HCT116 (cell line): ENCODE measurements at regions not wholly inside any gene's neighbourhood (a gene's known extent, or its start where the extent isn't known, plus 50 kb on each side); places are given as distances from the start of the nearest gene placed in this dataset.

Experiments used
- ATAC-seq: fragments of 200-7000 bp; cut with Tn5 transposase; 2 replicates; pipeline ENCODE4 v1.9.1; 2020; ENCODE audit warnings: mild to moderate bottlenecking, moderate library complexity
- BruUV-seq: library from RNA; stranded (reverse); fragments of 400-500 nt; replicated peaks from 2 replicates; lab custom pipeline; 2021; lab: Mats Ljungman, UMichigan
- CTCF ChIA-PET: fragments of 300-600 bp; sonication (Branson Sonifier 250); formaldehyde crosslinking; loops from one replicate; lab custom pipeline; 2021; ENCODE audit warnings: antibody characterized with exemption; lab: Charles Lee
- POLR2A ChIA-PET: fragments of 300-600, 350-600 bp; sonication (Branson Sonifier 250); formaldehyde crosslinking; loops from one replicate; lab custom pipeline; 2021; ENCODE audit warnings: antibody characterized with exemption; lab: Charles Lee
- RAD21 ChIA-PET, 2 experiments: fragments of 300-600 bp; sonication (Branson Sonifier 250); formaldehyde crosslinking; loops; one replicate each; lab custom pipeline; 2023; ENCODE audit warnings: low total read pairs in 2 of 2; ENCODE audit not compliant: uncharacterized antibody in 2 of 2, unreplicated experiment in 2 of 2, low non-redundant PET in 1 of 2; lab: Charles Lee
- DNase-seq: peaks from one replicate; pipeline ENCODE4 v3.0.0-alpha.2; 2010; ENCODE audit warnings: low read depth, low spot score
- H2AFZ ChIP-seq: fragments of 200-600 bp; shearing (Covaris generic), sonication (generic); 2 replicates; pipeline ENCODE4 v1.6.1; 2017; ENCODE audit warnings: low read depth, mixed run types, mixed read lengths, antibody characterized with exemption, low read length; ENCODE audit not compliant: poor library complexity, severe bottlenecking
- H3K27ac ChIP-seq: 2 replicates; pipeline ENCODE4 v1.5.1; 2012; ENCODE audit warnings: low read depth, low read length
- H3K27me3 ChIP-seq: fragments of 200-600 bp; sonication (generic); 2 replicates; pipeline ENCODE4 v1.6.1; 2016; ENCODE audit warnings: mixed run types, low read length, mixed read lengths; ENCODE audit not compliant: insufficient read depth
- H3K36me3 ChIP-seq, 2 experiments: fragments of 200-500 bp in 1 of 2; fragments of 200-600 bp in 1 of 2; sonication (Bioruptor generic) in 1 of 2; sonication (generic) in 1 of 2; 2 replicates each; pipeline versions ENCODE4 v1.5.1 to v1.6.1; 2014 to 2016; ENCODE audit warnings: low read length in 2 of 2, inconsistent platforms in 1 of 2, mixed read lengths in 1 of 2, mixed run types in 1 of 2; ENCODE audit not compliant: insufficient read depth in 2 of 2, control insufficient read depth in 1 of 2
- H3K4me1 ChIP-seq, 2 experiments: fragments of 200-600 bp in 1 of 2; sonication (generic) in 1 of 2; 2 replicates each; pipeline versions ENCODE4 v1.5.1 to v1.6.1; 2012 to 2017; ENCODE audit warnings: low read length in 2 of 2, inconsistent platforms in 1 of 2, mild to moderate bottlenecking in 1 of 2, mixed read lengths in 1 of 2, mixed run types in 1 of 2, moderate library complexity in 1 of 2; ENCODE audit not compliant: insufficient read depth in 2 of 2, control insufficient read depth in 1 of 2
- H3K4me2 ChIP-seq: fragments of 200-600 bp; sonication (generic); 2 replicates; pipeline ENCODE4 v1.6.1; 2017; ENCODE audit warnings: mixed run types, low read length, mixed read lengths
- H3K4me3 ChIP-seq, 2 experiments: fragments of 200-600 bp in 1 of 2; sonication (generic) in 1 of 2; replicated peaks in 1 of 2; 2 replicates each; pipeline ENCODE4 v1.5.1; 2011 to 2016; ENCODE audit warnings: low read length in 2 of 2, control low read depth in 1 of 2, low read depth in 1 of 2, mild to moderate bottlenecking in 1 of 2, mixed read lengths in 1 of 2, mixed run types in 1 of 2
- H3K79me2 ChIP-seq: fragments of 200-600 bp; sonication (generic); 2 replicates; pipeline ENCODE4 v1.6.1; 2017; ENCODE audit warnings: mild to moderate bottlenecking, mixed run types, low read length, moderate library complexity, mixed read lengths; ENCODE audit not compliant: insufficient read depth
- H3K9ac ChIP-seq: fragments of 200-600 bp; sonication (generic); 2 replicates; pipeline ENCODE4 v1.6.1; 2016; ENCODE audit warnings: low read length, mixed read lengths
- H3K9me2 ChIP-seq: fragments of 200-600 bp; sonication (generic), shearing (Covaris generic); 2 replicates; pipeline ENCODE4 v1.6.1; 2017; ENCODE audit warnings: mixed run types, mild to moderate bottlenecking, moderate library complexity; ENCODE audit not compliant: insufficient read depth
- H3K9me3 ChIP-seq, 2 experiments: fragments of 200-500 bp in 1 of 2; fragments of 200-600 bp in 1 of 2; sonication (Bioruptor generic) in 1 of 2; sonication (generic) in 1 of 2; 2 replicates each; pipeline ENCODE4 v1.6.1; 2014 to 2017; ENCODE audit warnings: low read length in 2 of 2, mixed read lengths in 2 of 2, inconsistent platforms in 1 of 2, low read depth in 1 of 2, mild to moderate bottlenecking in 1 of 2, mixed run types in 1 of 2, moderate library complexity in 1 of 2; ENCODE audit not compliant: control insufficient read depth in 1 of 2, insufficient read depth in 1 of 2
- H4K20me1 ChIP-seq: fragments of 200-600 bp; sonication (generic), shearing (Covaris generic); 2 replicates; pipeline ENCODE4 v1.6.1; 2017; ENCODE audit warnings: mixed run types, mild to moderate bottlenecking, moderate library complexity; ENCODE audit not compliant: insufficient read depth
- CEBPB ChIP-seq: IDR thresholded peaks from 2 replicates; pipeline ENCODE4 v1.6.1; 2012; ENCODE audit warnings: low read depth
- CTCF ChIP-seq, 3 experiments: fragments of 200-600 bp in 1 of 3; sonication (generic) in 1 of 3; IDR thresholded peaks in 2 of 3; conservative IDR thresholded peaks in 1 of 3; 2 replicates each; pipeline ENCODE4 v1.5.1; 2012 to 2017; ENCODE audit warnings: low read depth in 2 of 3, low read length in 2 of 3, antibody characterized with exemption in 1 of 3, borderline replicate concordance in 1 of 3, control low read depth in 1 of 3, mild to moderate bottlenecking in 1 of 3, mixed read lengths in 1 of 3, mixed run types in 1 of 3, moderate library complexity in 1 of 3; ENCODE audit not compliant: insufficient read depth in 1 of 3
- EGR1 ChIP-seq: IDR thresholded peaks from 2 replicates; pipeline ENCODE4 v1.6.1; 2012; ENCODE audit warnings: low read depth
- FOSL1 ChIP-seq: IDR thresholded peaks from 2 replicates; pipeline ENCODE4 v1.6.1; 2012; ENCODE audit warnings: low read depth
- MAX ChIP-seq: IDR thresholded peaks from 2 replicates; pipeline ENCODE4 v1.6.1; 2012
- POLR2A ChIP-seq: IDR thresholded peaks from 2 replicates; pipeline ENCODE4 v1.7.0; 2011; ENCODE audit warnings: borderline replicate concordance; ENCODE audit not compliant: insufficient read depth, insufficient read length; ENCODE audit errors: extremely low read depth
- POLR2AphosphoS5 ChIP-seq: IDR thresholded peaks from 2 replicates; pipeline ENCODE4 v1.6.1; 2011; ENCODE audit warnings: mild to moderate bottlenecking, low read depth, low read length, moderate library complexity
- SRF ChIP-seq: IDR thresholded peaks from 2 replicates; pipeline ENCODE4 v1.6.1; 2012; ENCODE audit warnings: low read depth
- YY1 ChIP-seq: IDR thresholded peaks from 2 replicates; pipeline ENCODE4 v1.6.1; 2011; ENCODE audit warnings: low read length, low read depth, moderate library complexity, mild to moderate bottlenecking; ENCODE audit not compliant: insufficient replicate concordance; ENCODE audit errors: extremely low read depth
- ZFX ChIP-seq: fragments of 450-650 bp; IDR thresholded peaks from 2 replicates; pipeline ENCODE4 v1.6.1; 2017
- ZNF274 ChIP-seq: fragments of 200-500 bp; sonication (Bioruptor generic); IDR thresholded peaks from 2 replicates; pipeline ENCODE4 v1.6.1; 2014; ENCODE audit warnings: mild to moderate bottlenecking, low read depth, low read length, inconsistent platforms
- intact Hi-C: fragments of 100-400 bp; cut with micrococcal nuclease; formaldehyde crosslinking; loops from 2 replicates; pipeline ENCODE4 v1.10.0; 2022

GRCh38 chr11:127252321-127252720 lies 251.8 kb upstream of the KIRREL3 start:
- intact Hi-C loops = no loop called here
- no peaks in the 10 kb centered on the region for H3K4me1 ChIP-seq
- BruUV-seq = no TSS peak
- POLR2A ChIA-PET = no interaction called here
- ATAC-seq = no peak
- no peak overlapping the region for H2AFZ ChIP-seq
- H3K9me2 ChIP-seq = no peaks in the 10 kb centered on the region
- no peaks in the 10 kb centered on the region for H3K36me3 ChIP-seq
- H3K27ac ChIP-seq = no peak overlapping the region
- RAD21 ChIA-PET = no interaction called here
- H3K27me3 ChIP-seq = no peaks in the 10 kb centered on the region
- H3K4me3 ChIP-seq = no peak overlapping the region
- no peaks in the 10 kb centered on the region for H4K20me1 ChIP-seq
- TF ChIP-seq SRF = no peak
- TF ChIP-seq EGR1 = no peak
- no peak for TF ChIP-seq ZFX
- no peak for TF ChIP-seq CEBPB
- no peak for TF ChIP-seq ZNF274
- TF ChIP-seq POLR2A = no peak
- no peak for TF ChIP-seq POLR2AphosphoS5
- TF ChIP-seq YY1 = no peak
- no peak for TF ChIP-seq CTCF (IDR thresholded peaks at IDR 0.05 in 2 of 3, conservative IDR thresholded peaks at IDR 0.05 in 1 of 3; ENCODE audit: borderline replicate concordance in 1 of 3, insufficient read depth in 1 of 3, low read depth in 2 of 3, low read length in 2 of 3)
- TF ChIP-seq FOSL1 = no peak
- DNase-seq = no peak
- H3K9ac ChIP-seq = no peak overlapping the region
- no peak overlapping the region for H3K4me2 ChIP-seq
- no peaks in the 10 kb centered on the region for H3K79me2 ChIP-seq
- CTCF ChIA-PET = no interaction called here
- peaks cover 5 to 17% of the 10 kb centered on the region in 2 experiments; a peak in 2 of 4 replicates for H3K9me3 ChIP-seq

GRCh38 chr11:127249576-127249975 lies 249.0 kb upstream of the KIRREL3 start:
- ChIA-PET POLR2A (no interaction called here), CTCF (no interaction called here)
- H3K27ac ChIP-seq = no peak overlapping the region

More at GRCh38 chr11:127249576-127249975, 249.0 kb upstream of the KIRREL3 start:
- no peaks in the 10 kb centered on the region for H3K4me1 ChIP-seq
- no peaks in the 10 kb centered on the region for H3K27me3 ChIP-seq
- TF ChIP-seq MAX (no peak), FOSL1 (no peak)
- peaks cover 5 to 7% of the 10 kb centered on the region in 2 experiments; a peak in 2 of 4 replicates for H3K9me3 ChIP-seq
- H3K36me3 ChIP-seq = no peaks in the 10 kb centered on the region
- no peak overlapping the region for H3K4me3 ChIP-seq
- intact Hi-C loops = no loop called here
- BruUV-seq = no TSS peak
- no peak overlapping the region for H3K9ac ChIP-seq
- no peak overlapping the region for H2AFZ ChIP-seq
- no peak for ATAC-seq
- no peak overlapping the region for H3K4me2 ChIP-seq
- H3K79me2 ChIP-seq = no peaks in the 10 kb centered on the region
- no peaks in the 10 kb centered on the region for H4K20me1 ChIP-seq
- RAD21 ChIA-PET = no interaction called here
- no peak for DNase-seq
- H3K9me2 ChIP-seq = no peaks in the 10 kb centered on the region
